HG02571 (cell line): ENCODE measurements at regions not wholly inside any gene's neighbourhood (a gene's known extent, or its start where the extent isn't known, plus 50 kb on each side); places are given as distances from the start of the nearest gene placed in this dataset.

ENCODE experiments used
- ATAC-seq: cut with Tn5 transposase; IDR thresholded peaks from one replicate; pipeline ENCODE4 v1.9.1; 2021; ENCODE audit warnings: mild to moderate bottlenecking, moderate library complexity; ENCODE audit not compliant: unreplicated experiment

DNA sequence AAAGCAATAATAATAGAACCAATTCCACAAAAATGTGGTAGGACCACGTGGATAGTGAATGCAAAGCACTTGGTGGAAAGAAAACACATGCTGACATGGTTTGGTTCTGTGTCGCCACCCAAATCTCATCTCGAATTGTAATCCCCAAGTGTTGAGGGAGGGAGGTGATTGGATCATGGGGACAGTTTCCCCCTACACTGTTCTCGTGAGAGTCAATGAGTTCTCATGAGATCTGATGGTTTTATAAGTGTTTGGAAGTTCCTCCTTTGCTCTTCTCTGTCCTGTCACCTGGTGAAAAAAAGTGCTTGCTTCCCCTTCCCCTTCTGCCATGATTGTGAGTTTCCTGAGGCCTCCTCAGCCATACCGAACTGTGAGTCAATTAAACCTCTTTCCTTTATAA is 421.9 kb upstream of the CADM1 start:
- ATAC-seq, result no peak

DNA sequence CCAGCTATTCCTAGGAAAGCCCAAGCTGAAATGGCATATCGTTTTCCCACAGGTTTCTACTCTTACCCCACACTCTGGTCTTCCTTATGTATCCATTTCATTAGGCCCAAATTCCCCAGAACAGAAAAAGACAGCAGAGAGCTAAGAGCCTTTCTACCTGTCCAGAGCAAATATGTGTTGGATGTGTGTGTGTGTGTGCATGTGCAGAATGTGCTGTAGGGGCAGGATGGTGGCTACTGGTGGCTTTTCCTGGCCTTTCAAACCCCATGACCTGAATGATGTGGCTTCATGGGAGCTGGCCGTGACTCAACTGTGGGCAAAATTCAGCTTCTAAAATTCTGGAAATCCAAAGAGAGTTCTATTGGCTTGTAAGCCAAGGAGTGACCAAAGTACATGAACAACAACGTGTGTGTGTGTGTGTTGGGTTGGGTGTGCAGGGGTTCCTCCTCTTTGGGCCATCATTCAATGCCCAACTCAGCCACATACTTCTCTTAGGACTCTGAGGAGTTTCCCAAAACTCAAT is 421.4 kb upstream of the CADM1 start:
- no peak for ATAC-seq

DNA sequence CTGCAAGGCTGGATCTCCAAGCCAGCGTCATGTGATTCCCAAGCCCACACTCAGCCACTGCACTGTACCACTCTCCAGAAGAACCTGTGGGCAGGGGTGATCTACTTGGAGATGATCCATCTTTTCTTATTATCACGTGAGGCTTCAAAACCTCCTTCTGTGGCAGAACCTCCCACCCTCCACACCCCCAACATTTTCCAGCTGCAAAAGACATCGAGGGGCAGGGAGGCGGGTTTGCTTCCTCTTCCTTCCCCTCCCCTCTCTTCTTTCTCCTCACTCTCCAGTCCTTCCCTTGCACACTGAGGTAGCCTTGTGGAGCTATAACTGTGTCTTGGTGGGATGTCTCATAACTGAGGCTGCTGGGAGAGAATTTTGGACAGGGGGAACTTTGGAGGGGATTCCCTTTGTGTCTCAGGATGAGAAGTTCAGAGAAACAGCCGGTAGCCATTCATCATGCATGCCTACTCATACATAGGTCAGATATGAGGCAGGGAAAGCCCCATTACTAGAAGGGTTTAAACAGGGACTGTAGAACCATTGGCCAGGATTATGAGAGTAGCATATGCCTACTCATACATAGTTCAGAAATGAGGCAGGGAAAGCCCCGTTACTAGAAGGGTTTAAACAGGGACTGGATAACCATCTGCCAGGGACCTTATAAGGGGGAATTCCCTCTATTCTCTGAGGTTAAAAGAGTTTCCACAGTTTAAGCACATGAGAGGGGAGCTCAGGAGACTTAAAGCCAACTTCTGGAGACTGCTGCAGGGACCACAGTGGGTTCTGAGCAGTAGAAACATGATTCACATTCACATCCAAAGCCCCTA is 420.7 kb upstream of the CADM1 start:
- peak; percentile 82 for ATAC-seq

- ATAC-seq, result no peak
Measured at GRCh38 chr11:115922876-115923275, 418.7 kb upstream of the CADM1 start.

- no peak for ATAC-seq
Measured at GRCh38 chr11:115921986-115922385, 417.8 kb upstream of the CADM1 start.

GRCh38 chr11:115921540-115921939 is 417.3 kb upstream of the CADM1 start:
- ATAC-seq, result no peak

DNA sequence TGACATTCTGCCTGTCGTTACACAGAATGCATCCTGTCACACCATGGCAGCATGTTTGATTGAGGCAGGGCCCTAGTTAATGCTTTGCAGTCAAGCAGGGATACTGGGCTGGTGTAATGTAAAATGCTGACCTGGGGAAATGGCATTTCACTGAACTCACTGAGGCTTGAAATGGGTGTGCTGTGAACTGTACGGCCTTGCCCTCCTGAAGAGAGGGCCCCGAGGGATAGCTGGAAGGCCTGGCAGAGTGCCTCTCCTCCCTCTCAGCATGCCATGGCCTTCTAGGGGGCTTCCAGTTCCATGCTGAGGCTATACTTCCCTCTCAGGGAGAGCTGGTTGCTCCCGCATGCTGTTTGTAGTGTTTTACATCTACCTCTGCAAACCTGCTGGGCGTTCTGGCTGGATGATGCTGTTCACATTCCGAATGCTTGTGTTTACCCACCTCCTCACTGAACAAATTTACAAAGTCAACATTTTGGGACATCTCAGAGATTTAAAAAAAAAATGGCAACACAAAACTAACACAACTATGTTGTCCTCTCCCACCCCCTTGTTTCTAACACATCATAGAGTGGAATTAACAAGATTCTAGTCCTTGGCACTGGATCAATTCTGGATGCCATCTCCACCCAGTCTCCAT is 416.7 kb upstream of the CADM1 start:
- no peak for ATAC-seq

DNA sequence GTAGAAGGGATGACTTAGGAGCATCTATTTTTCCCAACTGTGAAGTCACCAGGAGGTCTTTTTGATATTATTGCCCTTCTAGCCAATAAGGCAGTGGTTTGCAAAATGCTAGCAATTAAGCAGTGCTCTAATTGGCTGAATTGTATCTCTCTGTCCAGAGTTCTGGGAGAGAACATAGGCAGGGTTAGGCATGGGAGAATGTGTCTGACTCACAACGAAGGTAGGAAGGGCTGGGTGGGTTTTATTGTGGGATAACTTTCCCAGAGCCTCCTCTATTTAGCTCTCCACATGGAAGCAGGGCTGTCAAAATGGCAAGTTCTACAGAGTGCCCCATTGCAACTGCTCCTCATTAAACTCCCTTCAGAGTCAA is 415.9 kb upstream of the CADM1 start:
- peak; percentile 6 for ATAC-seq

DNA sequence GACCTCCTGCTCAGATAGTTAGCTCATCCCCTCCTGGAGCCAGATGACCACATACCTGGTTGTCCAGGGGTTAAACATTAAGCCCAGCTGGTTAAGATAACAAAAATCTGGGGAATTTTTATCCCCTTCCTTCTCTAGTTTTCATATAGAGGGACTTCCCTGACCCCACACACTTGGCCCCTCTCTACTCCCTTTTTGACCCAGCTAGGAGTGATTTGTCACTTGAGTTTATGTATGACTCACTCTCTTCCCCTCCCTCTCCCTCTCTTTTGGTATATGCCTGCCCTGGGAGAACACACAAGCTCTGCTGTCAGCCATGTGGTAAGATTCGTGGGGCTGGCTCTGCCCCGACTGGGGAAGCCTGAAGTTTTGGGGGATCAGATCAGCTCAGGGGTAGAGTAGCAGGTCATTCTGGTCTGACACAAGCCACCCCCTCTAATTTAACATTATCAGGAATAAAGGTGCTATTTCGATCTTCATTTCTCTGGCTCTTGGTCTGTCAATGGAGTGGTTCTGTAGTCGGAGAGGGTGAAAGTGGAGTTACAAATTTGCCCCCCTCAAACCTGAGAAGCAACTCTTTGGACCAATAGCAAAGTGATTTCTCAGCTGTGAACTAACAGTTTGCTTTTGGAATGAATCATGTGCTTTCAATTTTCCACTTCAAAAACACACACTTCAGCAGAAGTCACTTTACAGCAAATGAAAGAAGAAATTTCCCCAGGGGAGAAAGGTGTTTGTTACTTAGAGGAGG is 415.3 kb upstream of the CADM1 start:
- ATAC-seq, result peak; percentile 65

GRCh38 chr11:115918576-115918975 is 414.4 kb upstream of the CADM1 start:
- no peak for ATAC-seq

- ATAC-seq, result no peak
Measured at GRCh38 chr11:115916608-115917007, 412.4 kb upstream of the CADM1 start.

GRCh38 chr11:115912484-115912945 is 408.3 kb upstream of the CADM1 start:
- no peak for ATAC-seq

GRCh38 chr11:115911613-115912346 is 407.6 kb upstream of the CADM1 start:
- no peak for ATAC-seq

- no peak for ATAC-seq
Measured at GRCh38 chr11:115910379-115910778, 406.2 kb upstream of the CADM1 start.

GRCh38 chr11:115906171-115906570 is 402.0 kb upstream of the CADM1 start:
- ATAC-seq, result no peak

GRCh38 chr11:115905341-115906000 is 401.3 kb upstream of the CADM1 start:
- ATAC-seq, result no peak

- no peak for ATAC-seq
Measured at GRCh38 chr11:115903179-115903578, 399.0 kb upstream of the CADM1 start.

- ATAC-seq, result no peak
Measured at GRCh38 chr11:115901069-115901468, 396.9 kb upstream of the CADM1 start.

DNA sequence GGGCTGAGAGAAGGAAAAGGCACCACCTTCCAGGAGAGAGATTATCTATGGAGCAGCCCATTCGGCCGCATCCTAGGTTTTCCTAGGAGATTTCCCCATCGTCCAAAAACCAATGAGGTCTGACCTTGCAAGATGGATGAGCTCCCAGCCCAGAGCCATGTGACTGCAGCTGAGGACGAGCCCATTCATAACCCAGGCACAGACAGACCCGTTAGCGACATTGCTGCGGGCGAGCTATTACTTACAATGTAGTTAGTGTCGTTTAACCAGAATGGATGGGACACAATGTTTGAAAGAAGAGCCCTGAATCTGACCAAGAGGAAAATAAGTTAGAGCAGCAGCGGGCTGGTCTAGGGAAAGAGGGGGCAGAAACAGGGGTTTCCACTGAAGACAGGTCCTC is 395.9 kb upstream of the CADM1 start:
- no peak for ATAC-seq

DNA sequence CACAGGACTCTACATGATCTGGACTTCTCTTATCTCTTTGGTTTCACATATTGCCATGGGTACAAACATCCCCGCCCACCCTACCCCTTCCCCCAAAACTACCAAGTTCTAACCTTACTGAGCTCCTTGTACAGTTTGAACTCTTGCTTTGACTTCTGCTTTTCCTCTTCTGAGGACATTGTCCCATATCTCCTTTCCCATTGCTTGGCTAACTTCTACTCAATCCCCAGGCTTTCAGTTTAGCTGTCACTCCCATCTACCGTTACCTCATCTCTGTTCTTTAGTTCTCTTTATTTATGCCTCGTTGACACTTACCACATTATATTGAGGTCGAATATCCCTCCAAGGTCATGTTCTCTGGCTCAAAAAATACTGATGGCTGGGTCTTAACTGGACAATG is 393.5 kb upstream of the CADM1 start:
- no peak for ATAC-seq
